HL-60 (cell line): ENCODE measurements at regions not wholly inside any gene's neighbourhood (a gene's known extent, or its start where the extent isn't known, plus 50 kb on each side); places are given as distances from the start of the nearest gene placed in this dataset.

Experiments used
- DNase-seq, 2 experiments: peaks; one replicate each; pipeline ENCODE4 v3.0.0-alpha.2; 2010 to 2020; ENCODE audit warnings: low read depth in 1 of 2, low spot score in 1 of 2
- H3K27ac ChIP-seq: fragments of 250-450 bp; sonication (Bioruptor Pico); replicated peaks from 2 replicates; pipeline ENCODE4 v1.5.1; 2020; ENCODE audit warnings: mild to moderate bottlenecking, moderate library complexity
- H3K27me3 ChIP-seq: fragments of 250-450 bp; sonication (Bioruptor Pico); 2 replicates; pipeline ENCODE4 v1.5.1; 2021; ENCODE audit warnings: mild to moderate bottlenecking, moderate library complexity; ENCODE audit not compliant: insufficient read depth, poor library complexity, severe bottlenecking
- H3K4me3 ChIP-seq: replicated peaks from 2 replicates; pipeline ENCODE4 v1.5.1; 2011; ENCODE audit warnings: mild to moderate bottlenecking, control low read depth, low read length; ENCODE audit not compliant: insufficient read depth
- GABPA ChIP-seq: IDR thresholded peaks from 2 replicates; pipeline ENCODE4 v1.6.1; 2012; ENCODE audit warnings: low read depth
- POLR2AphosphoS5 ChIP-seq: IDR thresholded peaks from 2 replicates; pipeline ENCODE4 v1.6.1; 2012; ENCODE audit warnings: low read depth
- SPI1 ChIP-seq: IDR thresholded peaks from 2 replicates; pipeline ENCODE4 v1.6.1; 2012; ENCODE audit warnings: low read depth, mild to moderate bottlenecking, borderline replicate concordance
- TF ChIP-seq, protein P1 (sequence below): IDR thresholded peaks from 2 replicates; pipeline ENCODE4 v1.6.1; 2012; ENCODE audit warnings: low read depth; ENCODE audit not compliant: insufficient replicate concordance
- TF ChIP-seq, protein P2 (sequence below): IDR thresholded peaks from one replicate; pipeline ENCODE4 v1.5.1; 2011; ENCODE audit warnings: low read length, control low read depth, inconsistent platforms; ENCODE audit not compliant: insufficient read depth

DNA sequence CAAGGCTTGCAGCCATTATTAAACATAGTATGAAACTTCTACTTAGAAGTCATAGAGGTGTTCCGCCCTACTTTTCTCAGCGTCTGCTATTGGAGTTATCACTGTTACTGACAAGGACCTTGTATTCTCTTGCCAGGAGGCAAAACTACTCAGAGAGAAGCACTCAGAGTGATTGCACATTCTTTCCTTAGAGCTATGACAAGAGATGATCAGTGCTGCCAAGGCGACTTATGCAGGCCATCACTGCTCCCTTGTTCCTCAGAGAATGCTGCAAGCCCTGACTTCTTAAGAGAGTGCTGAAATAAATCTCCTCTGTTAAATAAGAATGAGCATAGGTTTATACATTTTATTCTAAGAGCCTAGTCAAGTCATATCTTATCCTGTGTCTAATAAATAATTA is 534.6 kb upstream of the PHF14 start:
- Histone ChIP-seq H3K4me3 (no peak overlapping the region), H3K27me3 (no peaks in the 10 kb centered on the region), H3K27ac (no peak overlapping the region)
- TF ChIP-seq SPI1 (no peak), POLR2AphosphoS5 (no peak), GABPA (no peak)
- TF ChIP-seq, protein P1, sequence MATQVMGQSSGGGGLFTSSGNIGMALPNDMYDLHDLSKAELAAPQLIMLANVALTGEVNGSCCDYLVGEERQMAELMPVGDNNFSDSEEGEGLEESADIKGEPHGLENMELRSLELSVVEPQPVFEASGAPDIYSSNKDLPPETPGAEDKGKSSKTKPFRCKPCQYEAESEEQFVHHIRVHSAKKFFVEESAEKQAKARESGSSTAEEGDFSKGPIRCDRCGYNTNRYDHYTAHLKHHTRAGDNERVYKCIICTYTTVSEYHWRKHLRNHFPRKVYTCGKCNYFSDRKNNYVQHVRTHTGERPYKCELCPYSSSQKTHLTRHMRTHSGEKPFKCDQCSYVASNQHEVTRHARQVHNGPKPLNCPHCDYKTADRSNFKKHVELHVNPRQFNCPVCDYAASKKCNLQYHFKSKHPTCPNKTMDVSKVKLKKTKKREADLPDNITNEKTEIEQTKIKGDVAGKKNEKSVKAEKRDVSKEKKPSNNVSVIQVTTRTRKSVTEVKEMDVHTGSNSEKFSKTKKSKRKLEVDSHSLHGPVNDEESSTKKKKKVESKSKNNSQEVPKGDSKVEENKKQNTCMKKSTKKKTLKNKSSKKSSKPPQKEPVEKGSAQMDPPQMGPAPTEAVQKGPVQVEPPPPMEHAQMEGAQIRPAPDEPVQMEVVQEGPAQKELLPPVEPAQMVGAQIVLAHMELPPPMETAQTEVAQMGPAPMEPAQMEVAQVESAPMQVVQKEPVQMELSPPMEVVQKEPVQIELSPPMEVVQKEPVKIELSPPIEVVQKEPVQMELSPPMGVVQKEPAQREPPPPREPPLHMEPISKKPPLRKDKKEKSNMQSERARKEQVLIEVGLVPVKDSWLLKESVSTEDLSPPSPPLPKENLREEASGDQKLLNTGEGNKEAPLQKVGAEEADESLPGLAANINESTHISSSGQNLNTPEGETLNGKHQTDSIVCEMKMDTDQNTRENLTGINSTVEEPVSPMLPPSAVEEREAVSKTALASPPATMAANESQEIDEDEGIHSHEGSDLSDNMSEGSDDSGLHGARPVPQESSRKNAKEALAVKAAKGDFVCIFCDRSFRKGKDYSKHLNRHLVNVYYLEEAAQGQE, result no peak
- TF ChIP-seq, protein P2, sequence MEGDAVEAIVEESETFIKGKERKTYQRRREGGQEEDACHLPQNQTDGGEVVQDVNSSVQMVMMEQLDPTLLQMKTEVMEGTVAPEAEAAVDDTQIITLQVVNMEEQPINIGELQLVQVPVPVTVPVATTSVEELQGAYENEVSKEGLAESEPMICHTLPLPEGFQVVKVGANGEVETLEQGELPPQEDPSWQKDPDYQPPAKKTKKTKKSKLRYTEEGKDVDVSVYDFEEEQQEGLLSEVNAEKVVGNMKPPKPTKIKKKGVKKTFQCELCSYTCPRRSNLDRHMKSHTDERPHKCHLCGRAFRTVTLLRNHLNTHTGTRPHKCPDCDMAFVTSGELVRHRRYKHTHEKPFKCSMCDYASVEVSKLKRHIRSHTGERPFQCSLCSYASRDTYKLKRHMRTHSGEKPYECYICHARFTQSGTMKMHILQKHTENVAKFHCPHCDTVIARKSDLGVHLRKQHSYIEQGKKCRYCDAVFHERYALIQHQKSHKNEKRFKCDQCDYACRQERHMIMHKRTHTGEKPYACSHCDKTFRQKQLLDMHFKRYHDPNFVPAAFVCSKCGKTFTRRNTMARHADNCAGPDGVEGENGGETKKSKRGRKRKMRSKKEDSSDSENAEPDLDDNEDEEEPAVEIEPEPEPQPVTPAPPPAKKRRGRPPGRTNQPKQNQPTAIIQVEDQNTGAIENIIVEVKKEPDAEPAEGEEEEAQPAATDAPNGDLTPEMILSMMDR, result no peak
- DNase-seq, result no peak

DNA sequence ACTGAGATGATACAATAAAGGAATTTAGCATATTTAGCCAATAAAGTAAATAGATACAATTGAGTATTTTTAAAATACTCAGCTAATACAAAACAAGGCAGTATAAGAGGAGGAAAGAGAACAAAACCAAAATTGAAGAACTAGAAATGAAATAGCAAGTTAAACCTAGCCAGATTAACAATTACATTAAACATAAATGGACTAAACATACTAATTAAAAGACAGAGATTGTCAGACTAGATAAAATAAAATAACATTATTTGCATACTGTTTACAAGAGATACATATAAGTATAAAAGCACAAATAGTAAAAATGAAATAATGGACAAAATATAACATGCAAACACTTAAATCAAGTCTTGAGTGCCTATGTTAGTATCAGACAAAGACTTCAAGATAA is 517.7 kb upstream of the PHF14 start:
- Histone ChIP-seq H3K27ac (no peak overlapping the region), H3K4me3 (no peak overlapping the region), H3K27me3 (no peaks in the 10 kb centered on the region)
- no peak for DNase-seq
- TF ChIP-seq POLR2AphosphoS5 (no peak), GABPA (no peak), SPI1 (no peak)
- TF ChIP-seq, protein P1, result no peak
- TF ChIP-seq, protein P2, result no peak

DNA sequence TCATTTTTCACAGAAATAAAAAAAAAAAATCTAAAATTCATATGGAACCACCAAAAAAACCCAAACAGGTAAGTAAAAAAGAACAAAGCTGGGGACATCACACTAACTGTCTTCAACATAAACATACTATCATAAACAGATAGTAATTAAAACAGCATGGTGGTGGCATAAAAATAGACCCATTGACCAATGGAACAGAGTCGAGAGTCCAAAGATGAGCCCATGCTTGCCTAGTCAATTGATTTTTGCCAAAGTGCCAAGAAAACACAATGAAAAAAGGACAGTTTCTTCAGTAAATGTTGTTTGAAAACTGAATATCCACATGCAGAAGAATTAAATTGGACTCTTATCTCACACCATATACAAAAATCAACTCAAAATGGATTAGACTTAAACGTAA is 513.2 kb upstream of the PHF14 start:
- no peaks in the 10 kb centered on the region for H3K27me3 ChIP-seq
- H3K27ac ChIP-seq, result no peak overlapping the region
- no peak for DNase-seq
- no peak overlapping the region for H3K4me3 ChIP-seq
- TF ChIP-seq POLR2AphosphoS5, result no peak
- TF ChIP-seq, protein P1, result no peak
- TF ChIP-seq, protein P2, result no peak
- TF ChIP-seq GABPA, result no peak
- TF ChIP-seq SPI1, result no peak
